Stimulated activated naive CD8-positive, alpha-beta T cell treated with anti-CD3 and anti-CD28 coated beads, Interleukin-15, amount 100 ng/mL, for 72 hours (primary cell): ENCODE measurements at regions not wholly inside any gene's neighbourhood (a gene's known extent, or its start where the extent isn't known, plus 50 kb on each side); places are given as distances from the start of the nearest gene placed in this dataset.
"Not testable (repeated sequence)": the region's sequence is repeated elsewhere in the genome, so short reads cannot be mapped to it uniquely, and the experiment has no call there.

Experiments
- ATAC-seq: fragments of 150-1000 bp; cut with Tn5 transposase; 2 replicates; pipeline ENCODE4 v1.10.0; 2021; ENCODE audit warnings: mild to moderate bottlenecking, moderate library complexity
- DNase-seq, 2 donors: peaks; one replicate each; pipeline ENCODE4 v3.0.0; 2021 to 2022
- H3K27ac Mint-ChIP-seq, 2 donors: one replicate each; pipeline ENCODE4 v1.8.0; 2022; ENCODE audit warnings: mild to moderate bottlenecking in 2 of 2, mixed read lengths in 2 of 2, moderate library complexity in 2 of 2
- H3K27me3 Mint-ChIP-seq: one replicate; pipeline ENCODE4 v1.8.0; 2022; ENCODE audit warnings: mixed read lengths
- H3K4me1 Mint-ChIP-seq: one replicate; pipeline ENCODE4 v1.8.0; 2022; ENCODE audit warnings: mild to moderate bottlenecking, mixed read lengths
- H3K4me3 Mint-ChIP-seq, 2 donors: one replicate each; pipeline ENCODE4 v1.8.0; 2022; ENCODE audit warnings: mild to moderate bottlenecking in 2 of 2, mixed read lengths in 2 of 2, moderate library complexity in 1 of 2
- H3K9me3 Mint-ChIP-seq, 2 donors: one replicate each; pipeline ENCODE4 v1.8.0; 2022; ENCODE audit warnings: mixed read lengths in 2 of 2

DNA sequence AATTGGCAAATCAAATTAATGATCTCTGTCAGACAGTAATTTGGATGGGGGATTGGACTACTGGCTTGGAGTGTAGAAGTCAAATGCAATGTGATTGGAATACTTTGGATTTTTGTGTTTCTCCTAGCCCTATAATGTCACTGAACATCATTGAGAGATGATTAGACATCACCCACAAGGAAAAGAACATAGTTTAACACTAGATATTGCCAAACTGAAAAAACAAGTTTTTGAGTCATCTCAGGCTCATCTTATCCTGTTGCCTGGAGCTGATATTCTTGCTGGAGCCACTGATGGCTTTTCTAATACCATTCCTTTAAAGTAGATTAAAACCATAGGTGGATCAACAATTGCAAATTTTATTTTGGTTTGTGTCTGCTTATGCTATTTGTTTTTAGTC lies 76.7 kb downstream of the HSFY2 start:
- not testable (repeated sequence) for DNase-seq, ATAC-seq, H3K9me3 Mint-ChIP-seq, H3K4me3 Mint-ChIP-seq, H3K27ac Mint-ChIP-seq, H3K27me3 Mint-ChIP-seq, H3K4me1 Mint-ChIP-seq

DNA sequence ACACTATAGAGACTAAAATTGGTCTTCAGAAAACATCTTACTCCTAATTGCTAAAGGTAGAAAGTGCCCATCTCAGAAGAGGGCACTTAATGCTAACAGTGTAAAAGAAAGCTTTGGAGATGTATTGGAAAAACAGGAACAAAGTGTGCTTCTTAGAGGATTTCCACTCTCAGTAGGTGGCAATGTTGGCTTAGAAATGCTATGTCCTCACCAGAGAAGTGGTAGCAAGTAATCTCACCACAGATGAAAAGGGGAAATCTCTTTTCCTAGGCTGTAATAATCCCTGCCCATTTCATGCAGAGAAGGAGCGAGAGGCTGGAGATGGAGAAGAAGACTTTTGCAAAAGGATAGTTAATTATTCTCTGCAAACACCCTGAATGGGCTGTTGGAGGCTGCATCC lies 69.3 kb downstream of the HSFY2 start:
- not testable (repeated sequence) for ATAC-seq, H3K27ac Mint-ChIP-seq, H3K27me3 Mint-ChIP-seq

DNA sequence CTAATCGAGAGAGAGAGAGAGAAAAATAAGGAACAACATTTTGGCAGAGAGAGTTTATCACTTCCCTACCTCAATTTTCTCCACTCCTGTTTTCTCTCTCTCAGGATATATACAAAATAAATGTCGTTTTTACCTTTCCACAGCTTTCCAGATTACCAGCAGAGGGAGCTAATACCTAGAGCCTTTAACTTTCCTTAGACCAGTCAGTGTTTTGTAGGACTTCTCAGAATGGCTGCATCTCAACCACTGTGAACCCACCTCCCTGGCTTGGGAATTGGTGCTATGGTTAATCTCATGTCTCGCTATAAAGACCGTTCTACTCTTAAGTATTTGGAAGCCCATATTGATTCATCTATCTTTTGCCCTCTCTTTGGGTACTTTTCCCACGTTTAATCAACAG lies 61.8 kb downstream of the HSFY2 start:
- H3K4me1 Mint-ChIP-seq, DNase-seq, H3K27ac Mint-ChIP-seq, H3K4me3 Mint-ChIP-seq, H3K27me3 Mint-ChIP-seq, H3K9me3 Mint-ChIP-seq, ATAC-seq: not testable (repeated sequence)

More for the DNA sequence above, 69.3 kb downstream of the HSFY2 start:
- not testable (repeated sequence) for H3K4me3 Mint-ChIP-seq, DNase-seq, H3K9me3 Mint-ChIP-seq, H3K4me1 Mint-ChIP-seq

DNA sequence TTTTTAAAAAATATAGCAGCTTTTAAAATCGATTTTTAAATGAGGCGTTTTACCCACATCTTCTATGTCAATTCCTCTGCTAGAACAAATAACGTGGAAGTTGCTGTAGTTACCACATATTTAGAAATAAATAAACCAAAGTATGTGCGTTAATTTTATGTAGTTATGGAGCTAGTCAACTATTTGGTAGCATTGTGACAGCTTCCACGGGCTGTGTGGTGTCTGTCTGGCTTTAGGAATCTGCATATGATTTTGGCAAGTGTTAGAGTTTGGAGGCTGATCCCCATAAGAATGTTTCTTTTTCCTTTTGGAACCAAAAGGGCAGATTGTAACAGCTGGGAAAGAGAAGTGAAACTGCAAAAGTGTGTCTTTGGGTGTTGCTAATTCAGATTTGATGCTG lies 59.8 kb downstream of the HSFY2 start:
- H3K4me3 Mint-ChIP-seq, DNase-seq, H3K27ac Mint-ChIP-seq, H3K9me3 Mint-ChIP-seq, ATAC-seq, H3K4me1 Mint-ChIP-seq, H3K27me3 Mint-ChIP-seq: not testable (repeated sequence)

DNA sequence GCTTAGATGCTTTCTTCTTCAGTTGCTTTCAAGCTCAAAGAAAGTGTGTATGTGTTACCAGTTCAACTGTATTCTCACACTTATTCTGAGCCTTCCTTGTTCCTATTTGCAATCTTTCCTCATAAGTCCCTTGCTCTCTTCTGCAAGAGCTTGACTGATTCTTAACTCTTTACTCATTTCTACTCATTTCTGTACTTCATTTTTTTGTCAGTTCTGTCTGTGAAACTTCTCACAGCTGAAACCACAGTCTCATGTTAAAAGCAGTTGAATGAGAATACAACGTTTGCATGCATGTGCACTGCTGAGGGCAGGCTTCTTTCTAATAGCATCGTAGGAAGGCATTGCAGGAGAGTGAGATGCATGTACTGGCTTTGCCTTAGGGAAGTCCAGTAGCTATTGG lies 54.8 kb downstream of the HSFY2 start:
- DNase-seq, H3K4me1 Mint-ChIP-seq, H3K9me3 Mint-ChIP-seq, H3K27me3 Mint-ChIP-seq, H3K4me3 Mint-ChIP-seq, H3K27ac Mint-ChIP-seq: not testable (repeated sequence)
- ATAC-seq: peak; percentile 87

DNA sequence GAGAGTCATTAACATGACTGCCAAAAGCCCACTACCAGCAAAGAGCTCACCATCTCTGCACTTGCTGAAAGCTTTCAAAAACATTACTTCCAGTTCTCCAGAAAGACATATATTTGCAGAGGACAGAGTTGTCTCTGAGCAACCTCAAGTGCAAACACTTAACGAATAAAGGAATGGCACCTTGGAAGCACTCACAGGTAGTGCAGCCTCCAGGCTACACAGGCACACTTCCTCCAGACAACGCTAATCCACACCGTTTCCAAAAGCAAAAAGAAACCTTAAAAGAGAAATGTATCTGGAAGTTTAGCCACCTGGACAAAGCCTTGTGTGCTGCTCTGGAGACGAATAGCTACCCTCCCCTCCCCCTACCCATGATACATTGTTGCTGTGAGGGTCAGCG lies 53.1 kb downstream of the HSFY2 start:
- not testable (repeated sequence) for H3K9me3 Mint-ChIP-seq, H3K27ac Mint-ChIP-seq, H3K27me3 Mint-ChIP-seq, H3K4me1 Mint-ChIP-seq, DNase-seq, ATAC-seq, H3K4me3 Mint-ChIP-seq
